ENCODE measurements at regions not wholly inside any gene's neighbourhood (a gene's known extent, or its start where the extent isn't known, plus 50 kb on each side); places are given as distances from the start of the nearest gene placed in this dataset.

GRCh38 chr10:2929480-2930258 lies 137.7 kb upstream of the PFKP start:
- Histone ChIP-seq H2BK5ac (ENCODE audit: low read depth, low read length, poor library complexity, severe bottlenecking) (no peak overlapping the region), H3K56ac (ENCODE audit: extremely low read depth, insufficient read depth, low read length) (no peak overlapping the region), H3K79me1 (ENCODE audit: low read depth in 1 of 2, low read length in 2 of 2) (no peaks in the 10 kb centered on the region), H3K4me3 (ENCODE audit: insufficient read depth, low read depth, low read length) (no peak overlapping the region), H2BK20ac (ENCODE audit: low read depth, low read length) (no peak overlapping the region), H2AFZ (replicated peaks; ENCODE audit: low read length, poor library complexity) (no peak overlapping the region), H3K9ac (ENCODE audit: low read depth, low read length) (no peak overlapping the region), H3K27ac (ENCODE audit: insufficient read depth, low read length) (no peak overlapping the region), H2BK15ac (ENCODE audit: low read depth, low read length) (no peak overlapping the region), H4K5ac (ENCODE audit: low read depth, low read length) (no peak overlapping the region), H2BK120ac (ENCODE audit: low read depth, low read length) (no peak overlapping the region), H3K4me1 (ENCODE audit: control insufficient read depth, insufficient read depth, low read length) (0 out of 2 replicates have a peak, but pooled peaks cover 1% of the 10 kb centered on the region), H3K4ac (ENCODE audit: low read depth, low read length) (no peak overlapping the region), H3K18ac (ENCODE audit: low read depth, low read length) (no peak overlapping the region), H4K8ac (ENCODE audit: low read depth in 2 of 2, low read length in 2 of 2) (no peak overlapping the region), H2AK9ac (replicated peaks; ENCODE audit: low read depth, low read length, poor library complexity) (no peak overlapping the region), H3K9me3 (ENCODE audit: control insufficient read depth, insufficient read depth, low read length) (no peaks in the 10 kb centered on the region), H3K9me1 (ENCODE audit: insufficient read depth, low read length) (no peaks in the 10 kb centered on the region; the same call in 1 of the 2 replicates), H2AK5ac (ENCODE audit: low read depth, low read length) (no peak overlapping the region), H4K91ac (ENCODE audit: insufficient read depth, low read depth, low read length) (no peak overlapping the region), H4K20me1 (ENCODE audit: insufficient read depth, low read length) (no peaks in the 10 kb centered on the region), H3K4me2 (ENCODE audit: low read depth, low read length) (no peak overlapping the region), H3K27me3 (ENCODE audit: control insufficient read depth, insufficient read depth, low read length) (peaks cover 4% of the 10 kb centered on the region; the same call in 1 of the 2 replicates), H3K36me3 (ENCODE audit: control insufficient read depth, insufficient read depth, low read length) (no peaks in the 10 kb centered on the region), H3K14ac (replicated peaks; ENCODE audit: low read depth, low read length) (no peak overlapping the region), H3K23ac (ENCODE audit: low read depth, low read length) (no peak overlapping the region)
- DNase-seq = no peak
- no TSS peak for BruUV-seq (replicated peaks)
- dilution Hi-C loops (cut with HindIII; ENCODE audit: low sequenced_read_pairs, unreplicated experiment) (loop anchor here (25.0 kb wide), 1 partner anchor 108 kb away; no protein-coding TSS in a partner anchor), intact Hi-C loops (cut with micrococcal nuclease) (loop anchor here (5.0 to 10.0 kb wide), 2 partner anchors 178 to 1815 kb away; no protein-coding TSS in a partner anchor), in situ Hi-C loops (cut with MboI; ENCODE audit: low sequenced_read_pairs) (loop anchor here (5.0 kb wide), 1 partner anchor 113 kb away; no protein-coding TSS in a partner anchor)
- TF ChIP-seq MAFK (IDR thresholded peaks at IDR 0.05; ENCODE audit: low read depth, low read length) = no peak
- POLR2A ChIA-PET (ENCODE audit: unreplicated experiment) = no interaction called here
- ATAC-seq (ENCODE audit: low read depth) = no peak
- no CpG with 5 or more reads among the region's 10 CpGs for WGBS, 2 experiments (ENCODE audit: extremely low coverage in 2 of 2, insufficient read length in 1 of 2)
- CTCF ChIA-PET = interaction anchor here (0.7 to 1.0 kb wide), 2 partner anchors 55 to 114 kb away, joined by 3 to 5 read pairs; no protein-coding TSS in a partner anchor
